Mammary epithelial cell (primary cell): ENCODE measurements at regions not wholly inside any gene's neighbourhood (a gene's known extent, or its start where the extent isn't known, plus 50 kb on each side); places are given as distances from the start of the nearest gene placed in this dataset.

Experiments
- CTCF ChIP-seq, 2 donors: IDR thresholded peaks in 1 of 2; conservative IDR thresholded peaks in 1 of 2; 2 replicates each; pipeline ENCODE4 v1.5.1; 2011 to 2012; ENCODE audit warnings: inconsistent platforms in 2 of 2, low read length in 2 of 2, mild to moderate bottlenecking in 2 of 2, control low read depth in 1 of 2, low read depth in 1 of 2; ENCODE audit not compliant: insufficient read depth in 1 of 2; ENCODE audit errors: extremely low read depth in 1 of 2
- EZH2 ChIP-seq: IDR thresholded peaks from 2 replicates; pipeline ENCODE4 v1.6.1; 2012; ENCODE audit warnings: low read length, inconsistent platforms, borderline replicate concordance

GRCh38 chr2:52940101-52940500, 827.5 kb upstream of the CHAC2 start:
- TF ChIP-seq CTCF (conservative IDR thresholded peaks at IDR 0.05 in 1 of 2, IDR thresholded peaks at IDR 0.05 in 1 of 2; ENCODE audit: extremely low read depth in 1 of 2, insufficient read depth in 1 of 2, low read depth in 1 of 2, low read length in 2 of 2) (no peak), EZH2 (no peak)
